Body of pancreas (tissue), 4 donors: ENCODE measurements at regions not wholly inside any gene's neighbourhood (a gene's known extent, or its start where the extent isn't known, plus 50 kb on each side); places are given as distances from the start of the nearest gene placed in this dataset.
A peak's percentile ranks its signal among the peaks of the same experiment; 100 is the strongest.

Source experiments
- ATAC-seq: fragments of 150-250 bp; one replicate; pipeline ENCODE4 v1.9.1; 2016
- DNase-seq, 4 donors: peaks; one replicate each; pipeline ENCODE4 v3.0.0-alpha.2; 2019
- H3K27ac ChIP-seq, 4 donors: fragments of 200-600 bp; sonication (generic); 1 replicate in 3 of 4; 2 replicates in 1 of 4; pipeline versions ENCODE4 v1.5.1 to v1.6.1; 2016 to 2019; ENCODE audit warnings: mild to moderate bottlenecking in 1 of 4, mixed read lengths in 1 of 4, moderate library complexity in 1 of 4
- H3K27me3 ChIP-seq, 2 donors: fragments of 200-600 bp; sonication (generic); one replicate each; pipeline ENCODE4 v1.6.0; 2016; ENCODE audit warnings: mild to moderate bottlenecking in 1 of 2
- H3K36me3 ChIP-seq, 2 donors: fragments of 200-600 bp; sonication (generic); replicated peaks in 1 of 2; 2 replicates each; pipeline ENCODE4 v1.5.1; 2016; ENCODE audit warnings: low read depth in 2 of 2; ENCODE audit not compliant: insufficient read depth in 1 of 2
- H3K4me1 ChIP-seq: fragments of 200-600 bp; sonication (generic); one replicate; pipeline ENCODE4 v1.6.0; 2016
- H3K4me3 ChIP-seq, 2 donors: fragments of 200-600 bp; sonication (generic); 1 replicate in 1 of 2; 2 replicates in 1 of 2; pipeline ENCODE4 v1.5.1; 2016 to 2019
- H3K9me3 ChIP-seq, 3 donors: fragments of 200-600 bp; sonication (generic); 1 replicate in 2 of 3; 2 replicates in 1 of 3; pipeline ENCODE4 v1.5.1; 2016
- CTCF ChIP-seq, 7 experiments: fragments of 450-650 bp in 4 of 7; fragments of 200-600 bp in 3 of 7; sonication (generic) in 3 of 7; IDR thresholded peaks; one replicate each; pipeline ENCODE4 v1.5.1; 2016 to 2019; ENCODE audit warnings: antibody characterized with exemption in 7 of 7
- POLR2A ChIP-seq, 3 donors: fragments of 450-650 bp; IDR thresholded peaks; one replicate each; pipeline ENCODE4 v1.6.1; 2016; ENCODE audit warnings: antibody characterized with exemption in 3 of 3, mild to moderate bottlenecking in 2 of 3
- WGBS, 2 donors: methylation state at CpG; one replicate each; pipeline ENCODE4 v1.1.5; 2017; 5-methylcytosine and 5-hydroxymethylcytosine counted together
- intact Hi-C: fragments of 100-400 bp; cut with DNase I; formaldehyde crosslinking; loops from one replicate; pipeline ENCODE4 v1.15.1; 2023

- H3K4me3 ChIP-seq = no peak overlapping the region
- no peak overlapping the region for H3K27ac ChIP-seq
- H3K36me3 ChIP-seq = no peaks in the 10 kb centered on the region
- no peaks in the 10 kb centered on the region for H3K27me3 ChIP-seq
- ATAC-seq = no peak
- H3K4me1 ChIP-seq = peaks cover 16% of the 10 kb centered on the region
- WGBS, 2 donors = 0% methylated on average over 1 of the region's 1 CpG
- DNase-seq = no peak
- intact Hi-C loops = no loop called here
- no peaks in the 10 kb centered on the region for H3K9me3 ChIP-seq
- no peak for TF ChIP-seq POLR2A (IDR thresholded peaks at IDR 0.05)
- TF ChIP-seq CTCF (IDR thresholded peaks at IDR 0.05) = no peak
Observed at GRCh38 chr2:23209059-23209458, 175.9 kb upstream of the KLHL29 start.

- DNase-seq (peak; percentile 31 to 56 (median 48)), ATAC-seq (peak; percentile 62)
- intact Hi-C loops = no loop called here
- Histone ChIP-seq H3K27ac (no peak overlapping the region), H3K4me3 (no peak overlapping the region), H3K4me1 (peaks cover 16% of the 10 kb centered on the region), H3K27me3 (no peaks in the 10 kb centered on the region), H3K9me3 (no peaks in the 10 kb centered on the region), H3K36me3 (no peaks in the 10 kb centered on the region)
- WGBS, 2 donors = 33 to 34% methylated on average over 4 to 5 of the region's 5 CpGs
- TF ChIP-seq CTCF (IDR thresholded peaks at IDR 0.05) (no peak), POLR2A (IDR thresholded peaks at IDR 0.05) (no peak)
Observed at GRCh38 chr2:23211987-23212583, 172.9 kb upstream of the KLHL29 start.

- Histone ChIP-seq H3K27ac (no peak overlapping the region), H3K4me3 (no peak overlapping the region), H3K4me1 (peaks cover 16% of the 10 kb centered on the region), H3K27me3 (no peaks in the 10 kb centered on the region), H3K9me3 (no peaks in the 10 kb centered on the region), H3K36me3 (no peaks in the 10 kb centered on the region)
- intact Hi-C loops = no loop called here
- DNase-seq = no peak
- TF ChIP-seq POLR2A (IDR thresholded peaks at IDR 0.05) (no peak), CTCF (IDR thresholded peaks at IDR 0.05) (no peak)
- WGBS, 2 donors = 71 to 90% methylated on average over 7 of the region's 7 CpGs
- no peak for ATAC-seq
Observed at GRCh38 chr2:23213196-23213595, 171.8 kb upstream of the KLHL29 start.

- no peak for DNase-seq
- intact Hi-C loops = no loop called here
- WGBS, 2 donors = 88 to 89% methylated on average over 3 of the region's 3 CpGs
Observed at GRCh38 chr2:23215016-23215415, 170.0 kb upstream of the KLHL29 start.

More at GRCh38 chr2:23215016-23215415, 170.0 kb upstream of the KLHL29 start:
- Histone ChIP-seq H3K36me3 (no peaks in the 10 kb centered on the region), H3K4me3 (no peak overlapping the region), H3K27ac (no peak overlapping the region), H3K9me3 (no peaks in the 10 kb centered on the region), H3K27me3 (no peaks in the 10 kb centered on the region), H3K4me1 (peaks cover 16% of the 10 kb centered on the region)
- no peak for ATAC-seq
- TF ChIP-seq POLR2A (IDR thresholded peaks at IDR 0.05) (no peak), CTCF (IDR thresholded peaks at IDR 0.05) (no peak)
